Fibroblast of villous mesenchyme (primary cell): ENCODE measurements at regions not wholly inside any gene's neighbourhood (a gene's known extent, or its start where the extent isn't known, plus 50 kb on each side); places are given as distances from the start of the nearest gene placed in this dataset.
"Not testable (repeated sequence)": the region's sequence is repeated elsewhere in the genome, so short reads cannot be mapped to it uniquely, and the experiment has no call there.

Experiments
- DNase-seq: peaks from one replicate; pipeline ENCODE4 v3.0.0-alpha.2; 2010; ENCODE audit warnings: low read depth
- H3K4me3 ChIP-seq: 2 replicates; pipeline ENCODE4 v1.5.1; 2011; ENCODE audit warnings: low read depth, mild to moderate bottlenecking, low read length
- TF ChIP-seq, protein P1 (sequence below): IDR thresholded peaks from 2 replicates; pipeline ENCODE4 v1.5.1; 2012; ENCODE audit warnings: low read depth, mild to moderate bottlenecking, low read length; ENCODE audit not compliant: insufficient read depth

DNA sequence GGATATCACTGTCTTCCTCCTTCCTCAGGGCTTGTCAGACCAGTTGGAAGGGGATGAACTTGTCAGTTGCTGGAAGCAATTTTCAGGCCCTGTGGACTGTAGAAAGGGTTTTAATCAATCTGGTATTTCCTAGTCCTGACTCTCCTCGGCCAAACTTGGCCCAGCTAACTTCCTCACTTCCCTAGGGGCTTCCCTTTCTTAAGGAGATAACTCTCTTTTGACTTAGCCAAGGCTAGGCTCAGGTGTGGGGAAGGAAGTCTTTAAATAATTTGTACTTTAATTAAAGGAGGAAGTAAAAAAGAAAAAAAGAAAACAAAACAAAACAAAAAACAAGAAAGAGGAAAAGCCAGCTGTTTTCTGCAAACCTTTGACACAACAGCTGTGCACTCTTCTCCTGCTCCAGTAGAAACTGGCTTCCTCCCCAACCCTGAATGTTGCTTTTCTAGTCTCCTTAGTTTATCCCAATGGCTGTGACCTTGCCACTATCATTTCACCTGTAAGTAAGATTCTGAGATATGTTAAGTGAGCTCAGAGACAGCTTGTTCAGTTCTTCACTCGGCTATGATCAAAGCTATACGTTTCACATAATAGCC is 53.0 kb upstream of the ST3GAL6 start:
- no peak for DNase-seq
- no peak overlapping the region for H3K4me3 ChIP-seq
- TF ChIP-seq, protein P1, sequence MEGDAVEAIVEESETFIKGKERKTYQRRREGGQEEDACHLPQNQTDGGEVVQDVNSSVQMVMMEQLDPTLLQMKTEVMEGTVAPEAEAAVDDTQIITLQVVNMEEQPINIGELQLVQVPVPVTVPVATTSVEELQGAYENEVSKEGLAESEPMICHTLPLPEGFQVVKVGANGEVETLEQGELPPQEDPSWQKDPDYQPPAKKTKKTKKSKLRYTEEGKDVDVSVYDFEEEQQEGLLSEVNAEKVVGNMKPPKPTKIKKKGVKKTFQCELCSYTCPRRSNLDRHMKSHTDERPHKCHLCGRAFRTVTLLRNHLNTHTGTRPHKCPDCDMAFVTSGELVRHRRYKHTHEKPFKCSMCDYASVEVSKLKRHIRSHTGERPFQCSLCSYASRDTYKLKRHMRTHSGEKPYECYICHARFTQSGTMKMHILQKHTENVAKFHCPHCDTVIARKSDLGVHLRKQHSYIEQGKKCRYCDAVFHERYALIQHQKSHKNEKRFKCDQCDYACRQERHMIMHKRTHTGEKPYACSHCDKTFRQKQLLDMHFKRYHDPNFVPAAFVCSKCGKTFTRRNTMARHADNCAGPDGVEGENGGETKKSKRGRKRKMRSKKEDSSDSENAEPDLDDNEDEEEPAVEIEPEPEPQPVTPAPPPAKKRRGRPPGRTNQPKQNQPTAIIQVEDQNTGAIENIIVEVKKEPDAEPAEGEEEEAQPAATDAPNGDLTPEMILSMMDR = no peak

DNA sequence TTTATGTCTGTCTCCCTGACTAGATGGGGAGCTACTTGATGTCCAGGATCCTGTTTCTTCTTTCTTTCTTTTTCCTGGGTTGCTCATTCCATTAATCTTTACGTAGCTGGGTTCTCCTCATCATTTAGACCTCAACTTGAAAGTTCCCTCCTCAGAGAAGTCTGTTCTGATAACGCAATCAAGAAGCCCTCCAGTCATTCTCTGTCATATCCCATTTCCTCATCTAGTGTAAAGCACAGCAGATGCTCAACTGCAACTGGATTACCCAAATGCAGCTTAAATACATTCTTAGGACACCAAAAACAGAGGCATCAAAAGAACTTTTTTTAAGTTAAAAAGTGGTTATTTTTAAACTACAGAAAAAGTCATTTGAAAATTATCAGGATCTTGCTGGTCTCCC is 51.7 kb upstream of the ST3GAL6 start:
- DNase-seq = no peak
- no peak overlapping the region for H3K4me3 ChIP-seq
- TF ChIP-seq, protein P1 = no peak

DNA sequence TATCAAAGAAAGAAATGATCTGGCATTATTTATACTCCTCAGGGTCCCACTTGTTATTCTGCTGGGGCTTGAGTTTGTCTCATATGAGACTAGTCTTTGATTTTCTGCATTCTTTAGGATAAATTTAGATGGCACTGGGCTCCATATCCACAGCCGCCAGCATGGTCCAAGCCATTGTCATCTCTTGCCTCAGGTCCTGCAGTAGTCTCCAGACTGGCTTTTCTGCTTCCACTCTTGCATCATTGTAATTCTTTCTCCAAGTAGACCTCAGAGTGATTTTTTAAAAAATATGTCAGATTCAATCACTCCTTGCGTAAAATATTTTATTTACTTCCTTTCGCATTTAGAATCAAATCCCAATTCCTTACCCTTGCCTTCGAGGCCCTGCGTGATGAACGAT is 50.4 kb upstream of the ST3GAL6 start:
- DNase-seq = no peak
- TF ChIP-seq, protein P1 = no peak

DNA sequence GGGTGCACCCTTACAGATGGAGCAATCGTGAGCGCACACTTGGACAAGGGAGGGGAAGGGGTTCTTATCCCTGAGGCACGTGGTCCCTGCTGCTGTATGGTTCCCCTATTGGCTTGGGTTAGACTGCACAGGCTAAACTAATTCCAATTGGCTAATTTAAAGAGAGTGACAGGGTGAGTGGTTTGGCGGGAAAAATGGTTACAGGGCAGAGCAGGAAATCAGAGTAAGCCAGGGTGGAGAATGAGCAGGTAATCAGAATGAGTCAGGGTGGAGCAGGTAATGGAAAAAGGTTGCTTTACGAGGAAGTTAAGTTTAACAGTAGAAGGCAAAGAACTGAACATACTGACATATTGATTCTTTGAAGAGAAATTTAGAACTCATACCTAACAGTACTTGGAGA is 49.8 kb upstream of the ST3GAL6 start:
- not testable (repeated sequence) for DNase-seq, H3K4me3 ChIP-seq

More for the DNA sequence above, 50.4 kb upstream of the ST3GAL6 start:
- no peak overlapping the region for H3K4me3 ChIP-seq
